Stomach (tissue), 8 donors: ENCODE measurements at regions not wholly inside any gene's neighbourhood (a gene's known extent, or its start where the extent isn't known, plus 50 kb on each side); places are given as distances from the start of the nearest gene placed in this dataset.

Experiments
- DNase-seq, 2 donors: peaks; one replicate each; pipeline versions ENCODE4 v3.0.0 to v3.0.0-alpha.2; 2013 to 2019
- H3K27ac ChIP-seq, 5 donors: fragments of 200-600 bp in 4 of 5; sonication (generic) in 4 of 5; one replicate each; pipeline ENCODE4 v1.5.1; 2013 to 2019; ENCODE audit warnings: mild to moderate bottlenecking in 1 of 5, moderate library complexity in 1 of 5
- H3K27me3 ChIP-seq, 3 donors: fragments of 200-600 bp; sonication (generic); one replicate each; pipeline ENCODE4 v1.5.1; 2017 to 2019; ENCODE audit warnings: mixed run types in 1 of 3
- H3K36me3 ChIP-seq, 4 donors: fragments of 200-600 bp; sonication (generic); 1 replicate in 3 of 4; 2 replicates in 1 of 4; pipeline ENCODE4 v1.5.1; 2016 to 2019
- H3K4me1 ChIP-seq, 4 donors: fragments of 200-600 bp; sonication (generic); one replicate each; pipeline ENCODE4 v1.5.1; 2016 to 2019
- H3K4me3 ChIP-seq, 4 donors: fragments of 200-600 bp; sonication (generic) in 3 of 4; one replicate each; pipeline ENCODE4 v1.5.1; 2016 to 2019; ENCODE audit warnings: mild to moderate bottlenecking in 1 of 4
- H3K9me3 ChIP-seq, 4 donors: fragments of 200-600 bp; sonication (generic); one replicate each; pipeline ENCODE4 v1.5.1; 2016 to 2019
- CTCF ChIP-seq, 7 experiments: fragments of 450-650 bp in 4 of 7; fragments of 200-600 bp in 3 of 7; sonication (generic) in 3 of 7; IDR thresholded peaks; one replicate each; pipeline ENCODE4 v1.5.1; 2016 to 2019; ENCODE audit warnings: antibody characterized with exemption in 7 of 7, control low read depth in 2 of 7, mild to moderate bottlenecking in 1 of 7
- EP300 ChIP-seq: sonication (generic); formaldehyde crosslinking; IDR thresholded peaks from one replicate; pipeline ENCODE4 v1.6.1; 2017; ENCODE audit warnings: antibody characterized with exemption
- POLR2A ChIP-seq, 4 donors: fragments of 450-650 bp; IDR thresholded peaks; one replicate each; pipeline ENCODE4 v1.6.1; 2016; ENCODE audit warnings: antibody characterized with exemption in 4 of 4, control low read depth in 2 of 4, mild to moderate bottlenecking in 1 of 4, moderate library complexity in 1 of 4
- POLR2AphosphoS5 ChIP-seq, 3 donors: sonication (generic); formaldehyde crosslinking; IDR thresholded peaks; one replicate each; pipeline ENCODE4 v1.6.1; 2016; ENCODE audit warnings: antibody characterized with exemption in 3 of 3
- WGBS, 5 donors: extraction: QIAGEN DNeasy Blood & Tissue Kit in 3 of 5; methylation state at CpG; one replicate each; pipeline versions ENCODE4 v1.1.5 to v1.1.7; 2013 to 2018; 5-methylcytosine and 5-hydroxymethylcytosine counted together
- intact Hi-C: fragments of 100-400 bp; cut with DNase I; formaldehyde crosslinking; loops from one replicate; pipeline ENCODE4 v1.15.1; 2023; ENCODE audit warnings: low total_unique reads
- donor health status: healthy with polysubstance abuse.
- donor health status: Bipolar disorder and iron deficiency.
- donor health status: healthy.

GRCh38 chr3:73213896-73214295 lies 152.4 kb downstream of the EBLN2 start:
- no peak for TF ChIP-seq EP300
- no peak for TF ChIP-seq POLR2A (IDR thresholded peaks at IDR 0.05)
- TF ChIP-seq CTCF (IDR thresholded peaks at IDR 0.05), result no peak
- no peak for TF ChIP-seq POLR2AphosphoS5 (IDR thresholded peaks at IDR 0.05)
- H3K27me3 ChIP-seq, result no peaks in the 10 kb centered on the region
- no peak for DNase-seq
- no peaks in the 10 kb centered on the region for H3K4me1 ChIP-seq
- no peaks in the 10 kb centered on the region for H3K36me3 ChIP-seq
- no peak overlapping the region for H3K27ac ChIP-seq
- H3K9me3 ChIP-seq, result no peaks in the 10 kb centered on the region
- no peak overlapping the region for H3K4me3 ChIP-seq
- intact Hi-C loops, result no loop called here
- 85 to 91% (median 87%) methylated on average over 1 of the region's 1 CpG for WGBS, 5 donors

- no peaks in the 10 kb centered on the region for H3K27me3 ChIP-seq
- intact Hi-C loops, result no loop called here
- H3K36me3 ChIP-seq, result no peaks in the 10 kb centered on the region
- no peak for DNase-seq
- no peak overlapping the region for H3K27ac ChIP-seq
- H3K4me3 ChIP-seq, result no peak overlapping the region
- 84 to 94% (median 91%) methylated on average over 2 of the region's 2 CpGs for WGBS, 5 donors
- H3K9me3 ChIP-seq, result no peaks in the 10 kb centered on the region
- H3K4me1 ChIP-seq, result no peaks in the 10 kb centered on the region
- TF ChIP-seq EP300 (no peak), POLR2AphosphoS5 (IDR thresholded peaks at IDR 0.05) (no peak), POLR2A (IDR thresholded peaks at IDR 0.05) (no peak), CTCF (IDR thresholded peaks at IDR 0.05) (no peak)
These were observed 153.4 kb downstream of the EBLN2 start for GRCh38 chr3:73214846-73215245.

GRCh38 chr3:73215281-73215680 lies 153.8 kb downstream of the EBLN2 start:
- Histone ChIP-seq H3K9me3 (no peaks in the 10 kb centered on the region), H3K27ac (no peak overlapping the region), H3K36me3 (no peaks in the 10 kb centered on the region), H3K4me1 (no peaks in the 10 kb centered on the region), H3K4me3 (no peak overlapping the region), H3K27me3 (no peaks in the 10 kb centered on the region)
- WGBS, 5 donors, result 51 to 85% (median 63%) methylated on average over 1 of the region's 1 CpG
- no peak for TF ChIP-seq EP300
- no peak for TF ChIP-seq POLR2A (IDR thresholded peaks at IDR 0.05)
- intact Hi-C loops, result no loop called here
- DNase-seq, result no peak

- H3K4me1 ChIP-seq, result no peaks in the 10 kb centered on the region
- DNase-seq, result no peak
- no peak overlapping the region for H3K4me3 ChIP-seq
- no peaks in the 10 kb centered on the region for H3K9me3 ChIP-seq
- H3K27me3 ChIP-seq, result no peaks in the 10 kb centered on the region
- H3K27ac ChIP-seq, result no peak overlapping the region
- TF ChIP-seq CTCF (IDR thresholded peaks at IDR 0.05), result no peak
- no peak for TF ChIP-seq POLR2AphosphoS5 (IDR thresholded peaks at IDR 0.05)
- no peak for TF ChIP-seq EP300
- TF ChIP-seq POLR2A (IDR thresholded peaks at IDR 0.05), result no peak
- intact Hi-C loops, result no loop called here
- no peaks in the 10 kb centered on the region for H3K36me3 ChIP-seq
- WGBS, 5 donors, result 77 to 89% (median 86%) methylated on average over 4 of the region's 4 CpGs
These were observed 154.4 kb downstream of the EBLN2 start for GRCh38 chr3:73215901-73216300.

DNA sequence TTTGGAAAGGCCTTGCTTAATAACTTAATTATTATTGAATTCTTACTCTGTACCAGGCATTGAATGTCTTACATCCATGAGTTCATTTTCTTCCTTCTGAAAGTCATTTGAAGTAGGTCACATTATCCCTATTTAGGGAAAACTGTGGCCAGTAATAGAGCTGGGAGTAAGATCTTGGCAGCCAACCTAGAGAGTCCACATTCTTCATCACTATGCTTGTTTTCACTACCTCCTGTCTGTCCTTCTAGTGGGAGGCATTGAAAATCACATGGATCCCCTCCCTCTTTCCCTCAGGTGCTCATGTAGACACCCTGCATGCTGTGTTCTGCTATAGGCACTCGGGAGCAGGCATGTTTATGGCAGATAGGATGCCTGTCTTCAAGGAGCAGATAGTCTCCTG lies 154.9 kb downstream of the EBLN2 start:
- H3K9me3 ChIP-seq, result no peaks in the 10 kb centered on the region
- no peak for TF ChIP-seq CTCF (IDR thresholded peaks at IDR 0.05)
- no peak for TF ChIP-seq POLR2A (IDR thresholded peaks at IDR 0.05)
- TF ChIP-seq EP300, result no peak
- no peak for TF ChIP-seq POLR2AphosphoS5 (IDR thresholded peaks at IDR 0.05)
- H3K4me3 ChIP-seq, result no peak overlapping the region
- H3K27ac ChIP-seq, result no peak overlapping the region
- no peaks in the 10 kb centered on the region for H3K27me3 ChIP-seq
- intact Hi-C loops, result no loop called here
- no peak for DNase-seq
- H3K4me1 ChIP-seq, result no peaks in the 10 kb centered on the region
- 76 to 84% (median 83%) methylated on average over 1 of the region's 1 CpG for WGBS, 5 donors
- H3K36me3 ChIP-seq, result no peaks in the 10 kb centered on the region
